Activated naive CD8-positive, alpha-beta T cell (primary cell): ENCODE measurements at regions not wholly inside any gene's neighbourhood (a gene's known extent, or its start where the extent isn't known, plus 50 kb on each side); places are given as distances from the start of the nearest gene placed in this dataset.

Experiments used
- H3K27ac Mint-ChIP-seq: one replicate; pipeline ENCODE4 v1.8.0; 2021; ENCODE audit warnings: mixed read lengths
- H3K27me3 Mint-ChIP-seq: one replicate; pipeline ENCODE4 v1.8.0; 2021; ENCODE audit warnings: mixed read lengths
- H3K36me3 Mint-ChIP-seq: one replicate; pipeline ENCODE4 v1.8.0; 2021; ENCODE audit warnings: mixed read lengths
- H3K4me1 Mint-ChIP-seq: one replicate; pipeline ENCODE4 v1.8.0; 2021; ENCODE audit warnings: low read depth, mixed read lengths
- H3K4me3 Mint-ChIP-seq: one replicate; pipeline ENCODE4 v1.8.0; 2021; ENCODE audit warnings: mild to moderate bottlenecking, mixed read lengths
- H3K9me3 Mint-ChIP-seq: one replicate; pipeline ENCODE4 v1.8.0; 2021; ENCODE audit warnings: low read depth, mixed read lengths

GRCh38 chr18:44627280-44627679 lies 53.4 kb upstream of the SETBP1 start:
- no peak overlapping the region for H3K4me3 Mint-ChIP-seq
- no peaks in the 10 kb centered on the region for H3K36me3 Mint-ChIP-seq
- no peaks in the 10 kb centered on the region for H3K9me3 Mint-ChIP-seq
- H3K27me3 Mint-ChIP-seq: no peaks in the 10 kb centered on the region
- no peaks in the 10 kb centered on the region for H3K4me1 Mint-ChIP-seq
- H3K27ac Mint-ChIP-seq: no peak overlapping the region

- Mint-ChIP-seq H3K9me3 (no peaks in the 10 kb centered on the region), H3K27ac (no peak overlapping the region), H3K4me3 (no peak overlapping the region), H3K4me1 (no peaks in the 10 kb centered on the region), H3K27me3 (no peaks in the 10 kb centered on the region), H3K36me3 (no peaks in the 10 kb centered on the region)
Observed at GRCh38 chr18:44629406-44629805, 51.3 kb upstream of the SETBP1 start.

- no peaks in the 10 kb centered on the region for H3K4me1 Mint-ChIP-seq
- H3K9me3 Mint-ChIP-seq: no peaks in the 10 kb centered on the region
- H3K27me3 Mint-ChIP-seq: no peaks in the 10 kb centered on the region
- no peak overlapping the region for H3K27ac Mint-ChIP-seq
- H3K36me3 Mint-ChIP-seq: no peaks in the 10 kb centered on the region
- no peak overlapping the region for H3K4me3 Mint-ChIP-seq
Observed at GRCh38 chr18:44630118-44630517, 50.6 kb upstream of the SETBP1 start.
